ENCODE measurements at regions not wholly inside any gene's neighbourhood (a gene's known extent, or its start where the extent isn't known, plus 50 kb on each side); places are given as distances from the start of the nearest gene placed in this dataset.

DNA sequence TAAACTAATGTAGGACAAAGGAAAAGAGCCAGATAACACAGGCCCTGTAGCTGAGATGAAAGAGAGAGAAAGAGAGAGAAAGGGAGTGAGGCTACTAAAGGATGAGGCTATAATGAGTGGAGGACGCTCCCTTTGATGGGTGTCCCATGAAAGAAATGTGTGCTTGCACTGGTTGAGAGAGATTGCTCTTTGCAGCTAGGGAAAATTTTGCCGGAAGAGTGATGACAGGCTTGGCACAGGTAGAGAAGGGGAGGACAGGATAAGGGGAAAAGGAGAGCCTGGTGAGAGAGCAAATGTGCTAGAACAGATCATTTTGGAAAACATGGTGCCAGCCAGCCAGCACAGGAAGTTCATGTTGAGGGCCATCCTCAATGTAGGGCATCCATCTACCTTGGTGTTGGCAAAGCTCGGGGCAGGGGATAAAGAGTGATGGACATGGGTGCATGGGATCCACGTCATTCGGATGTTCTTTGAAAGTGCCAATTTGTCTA is 248.6 kb downstream of the BTG1 start:
- TF ChIP-seq RAD21 (IDR thresholded peaks at IDR 0.05) = no peak
- TF ChIP-seq, protein P1, sequence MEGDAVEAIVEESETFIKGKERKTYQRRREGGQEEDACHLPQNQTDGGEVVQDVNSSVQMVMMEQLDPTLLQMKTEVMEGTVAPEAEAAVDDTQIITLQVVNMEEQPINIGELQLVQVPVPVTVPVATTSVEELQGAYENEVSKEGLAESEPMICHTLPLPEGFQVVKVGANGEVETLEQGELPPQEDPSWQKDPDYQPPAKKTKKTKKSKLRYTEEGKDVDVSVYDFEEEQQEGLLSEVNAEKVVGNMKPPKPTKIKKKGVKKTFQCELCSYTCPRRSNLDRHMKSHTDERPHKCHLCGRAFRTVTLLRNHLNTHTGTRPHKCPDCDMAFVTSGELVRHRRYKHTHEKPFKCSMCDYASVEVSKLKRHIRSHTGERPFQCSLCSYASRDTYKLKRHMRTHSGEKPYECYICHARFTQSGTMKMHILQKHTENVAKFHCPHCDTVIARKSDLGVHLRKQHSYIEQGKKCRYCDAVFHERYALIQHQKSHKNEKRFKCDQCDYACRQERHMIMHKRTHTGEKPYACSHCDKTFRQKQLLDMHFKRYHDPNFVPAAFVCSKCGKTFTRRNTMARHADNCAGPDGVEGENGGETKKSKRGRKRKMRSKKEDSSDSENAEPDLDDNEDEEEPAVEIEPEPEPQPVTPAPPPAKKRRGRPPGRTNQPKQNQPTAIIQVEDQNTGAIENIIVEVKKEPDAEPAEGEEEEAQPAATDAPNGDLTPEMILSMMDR (IDR thresholded peaks at IDR 0.05; ENCODE audit: low read depth, low read length, missing input control) = no peak
- TF ChIP-seq, protein P2, sequence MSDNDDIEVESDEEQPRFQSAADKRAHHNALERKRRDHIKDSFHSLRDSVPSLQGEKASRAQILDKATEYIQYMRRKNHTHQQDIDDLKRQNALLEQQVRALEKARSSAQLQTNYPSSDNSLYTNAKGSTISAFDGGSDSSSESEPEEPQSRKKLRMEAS (IDR thresholded peaks at IDR 0.05) = no peak

All from liver (tissue), 3 donors.